ENCODE measurements at regions not wholly inside any gene's neighbourhood (a gene's known extent, or its start where the extent isn't known, plus 50 kb on each side); places are given as distances from the start of the nearest gene placed in this dataset.

DNA sequence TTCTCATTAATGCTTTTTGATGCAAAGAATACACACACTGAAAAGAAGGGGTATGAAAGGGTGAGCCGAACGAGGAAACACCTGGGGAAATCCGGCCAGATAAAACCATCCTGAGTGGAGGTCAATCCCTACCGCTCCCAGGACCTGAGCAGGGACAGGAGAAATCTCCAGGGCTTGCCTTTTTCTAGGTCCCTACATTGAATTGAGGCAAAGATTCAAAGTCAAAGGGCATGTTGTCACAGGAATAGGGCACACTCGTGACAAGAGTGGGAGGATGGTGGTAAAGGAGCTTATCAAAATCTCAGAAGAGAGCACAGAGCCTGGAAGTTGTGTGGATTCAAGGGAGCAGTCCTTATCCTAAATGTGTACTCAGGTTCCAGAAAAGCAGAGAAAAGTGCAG lies 61.2 kb upstream of the ACKR3 start:
- no peak for DNase-seq (ENCODE audit: low read depth in 1 of 2, low spot score in 1 of 2)
- Histone ChIP-seq H3K27me3 (ENCODE audit: insufficient read depth, poor library complexity, severe bottlenecking) (peaks cover 2% of the 10 kb centered on the region), H3K4me3 (replicated peaks; ENCODE audit: insufficient read depth, low read length) (no peak overlapping the region), H3K27ac (replicated peaks) (no peak overlapping the region)
- TF ChIP-seq, protein P1, sequence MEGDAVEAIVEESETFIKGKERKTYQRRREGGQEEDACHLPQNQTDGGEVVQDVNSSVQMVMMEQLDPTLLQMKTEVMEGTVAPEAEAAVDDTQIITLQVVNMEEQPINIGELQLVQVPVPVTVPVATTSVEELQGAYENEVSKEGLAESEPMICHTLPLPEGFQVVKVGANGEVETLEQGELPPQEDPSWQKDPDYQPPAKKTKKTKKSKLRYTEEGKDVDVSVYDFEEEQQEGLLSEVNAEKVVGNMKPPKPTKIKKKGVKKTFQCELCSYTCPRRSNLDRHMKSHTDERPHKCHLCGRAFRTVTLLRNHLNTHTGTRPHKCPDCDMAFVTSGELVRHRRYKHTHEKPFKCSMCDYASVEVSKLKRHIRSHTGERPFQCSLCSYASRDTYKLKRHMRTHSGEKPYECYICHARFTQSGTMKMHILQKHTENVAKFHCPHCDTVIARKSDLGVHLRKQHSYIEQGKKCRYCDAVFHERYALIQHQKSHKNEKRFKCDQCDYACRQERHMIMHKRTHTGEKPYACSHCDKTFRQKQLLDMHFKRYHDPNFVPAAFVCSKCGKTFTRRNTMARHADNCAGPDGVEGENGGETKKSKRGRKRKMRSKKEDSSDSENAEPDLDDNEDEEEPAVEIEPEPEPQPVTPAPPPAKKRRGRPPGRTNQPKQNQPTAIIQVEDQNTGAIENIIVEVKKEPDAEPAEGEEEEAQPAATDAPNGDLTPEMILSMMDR (IDR thresholded peaks at IDR 0.05; ENCODE audit: insufficient read depth, low read length), result no peak
- TF ChIP-seq GABPA (IDR thresholded peaks at IDR 0.05; ENCODE audit: low read depth), result no peak
- no peak for TF ChIP-seq POLR2AphosphoS5 (IDR thresholded peaks at IDR 0.05; ENCODE audit: low read depth)
- TF ChIP-seq SPI1 (IDR thresholded peaks at IDR 0.05; ENCODE audit: borderline replicate concordance, low read depth), result no peak
- TF ChIP-seq, protein P2, sequence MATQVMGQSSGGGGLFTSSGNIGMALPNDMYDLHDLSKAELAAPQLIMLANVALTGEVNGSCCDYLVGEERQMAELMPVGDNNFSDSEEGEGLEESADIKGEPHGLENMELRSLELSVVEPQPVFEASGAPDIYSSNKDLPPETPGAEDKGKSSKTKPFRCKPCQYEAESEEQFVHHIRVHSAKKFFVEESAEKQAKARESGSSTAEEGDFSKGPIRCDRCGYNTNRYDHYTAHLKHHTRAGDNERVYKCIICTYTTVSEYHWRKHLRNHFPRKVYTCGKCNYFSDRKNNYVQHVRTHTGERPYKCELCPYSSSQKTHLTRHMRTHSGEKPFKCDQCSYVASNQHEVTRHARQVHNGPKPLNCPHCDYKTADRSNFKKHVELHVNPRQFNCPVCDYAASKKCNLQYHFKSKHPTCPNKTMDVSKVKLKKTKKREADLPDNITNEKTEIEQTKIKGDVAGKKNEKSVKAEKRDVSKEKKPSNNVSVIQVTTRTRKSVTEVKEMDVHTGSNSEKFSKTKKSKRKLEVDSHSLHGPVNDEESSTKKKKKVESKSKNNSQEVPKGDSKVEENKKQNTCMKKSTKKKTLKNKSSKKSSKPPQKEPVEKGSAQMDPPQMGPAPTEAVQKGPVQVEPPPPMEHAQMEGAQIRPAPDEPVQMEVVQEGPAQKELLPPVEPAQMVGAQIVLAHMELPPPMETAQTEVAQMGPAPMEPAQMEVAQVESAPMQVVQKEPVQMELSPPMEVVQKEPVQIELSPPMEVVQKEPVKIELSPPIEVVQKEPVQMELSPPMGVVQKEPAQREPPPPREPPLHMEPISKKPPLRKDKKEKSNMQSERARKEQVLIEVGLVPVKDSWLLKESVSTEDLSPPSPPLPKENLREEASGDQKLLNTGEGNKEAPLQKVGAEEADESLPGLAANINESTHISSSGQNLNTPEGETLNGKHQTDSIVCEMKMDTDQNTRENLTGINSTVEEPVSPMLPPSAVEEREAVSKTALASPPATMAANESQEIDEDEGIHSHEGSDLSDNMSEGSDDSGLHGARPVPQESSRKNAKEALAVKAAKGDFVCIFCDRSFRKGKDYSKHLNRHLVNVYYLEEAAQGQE (IDR thresholded peaks at IDR 0.05; ENCODE audit: insufficient replicate concordance, low read depth), result no peak

DNA sequence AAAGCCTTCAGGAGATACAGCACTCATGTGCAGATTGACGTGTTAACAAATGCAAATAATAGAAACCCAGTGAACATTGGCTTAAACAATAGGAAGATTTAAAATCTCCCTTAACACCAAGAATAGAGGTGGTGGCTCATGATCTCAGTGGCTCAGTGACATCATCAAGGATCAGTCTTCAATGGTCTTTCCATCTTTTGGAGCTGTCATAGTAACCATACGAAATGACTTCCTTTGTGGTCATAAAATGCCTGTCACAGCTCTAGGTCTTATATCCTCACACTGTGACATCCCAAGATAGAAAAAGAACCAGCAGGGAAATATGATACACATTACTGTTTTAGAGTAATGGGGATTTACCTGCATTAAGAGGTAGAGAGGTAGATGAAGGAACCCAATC lies 59.6 kb upstream of the ACKR3 start:
- H3K4me3 ChIP-seq (replicated peaks; ENCODE audit: insufficient read depth, low read length), result no peak overlapping the region
- DNase-seq (ENCODE audit: low read depth in 1 of 2, low spot score in 1 of 2), result no peak
- H3K27me3 ChIP-seq (ENCODE audit: insufficient read depth, poor library complexity, severe bottlenecking), result peaks cover 2% of the 10 kb centered on the region
- TF ChIP-seq, protein P2 (IDR thresholded peaks at IDR 0.05; ENCODE audit: insufficient replicate concordance, low read depth), result no peak
- TF ChIP-seq, protein P1 (IDR thresholded peaks at IDR 0.05; ENCODE audit: insufficient read depth, low read length), result no peak
- TF ChIP-seq SPI1 (IDR thresholded peaks at IDR 0.05; ENCODE audit: borderline replicate concordance, low read depth) (no peak), GABPA (IDR thresholded peaks at IDR 0.05; ENCODE audit: low read depth) (no peak), POLR2AphosphoS5 (IDR thresholded peaks at IDR 0.05; ENCODE audit: low read depth) (no peak)
- H3K27ac ChIP-seq (replicated peaks), result no peak overlapping the region

DNA sequence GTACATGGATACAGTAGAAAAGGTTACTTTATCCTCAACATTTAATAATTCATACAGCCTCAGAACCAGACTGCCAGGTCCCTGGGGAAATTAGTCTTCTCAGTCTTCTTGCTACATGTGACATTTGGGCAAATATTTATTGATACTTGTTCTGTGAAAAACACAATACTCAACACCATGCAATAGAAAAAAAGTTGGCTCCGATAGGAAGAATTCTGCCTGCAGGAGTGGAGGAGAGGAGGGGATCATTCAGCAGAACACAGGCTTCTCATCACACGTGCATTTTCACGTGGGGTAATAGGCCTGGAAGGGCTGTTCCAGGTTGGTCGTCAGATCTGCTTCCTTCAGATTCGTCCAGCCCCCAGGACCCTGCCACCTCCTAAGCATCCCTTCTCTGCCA lies 58.4 kb upstream of the ACKR3 start:
- TF ChIP-seq GABPA (IDR thresholded peaks at IDR 0.05; ENCODE audit: low read depth), result no peak
- TF ChIP-seq SPI1 (IDR thresholded peaks at IDR 0.05; ENCODE audit: borderline replicate concordance, low read depth), result no peak
- TF ChIP-seq, protein P2 (IDR thresholded peaks at IDR 0.05; ENCODE audit: insufficient replicate concordance, low read depth), result no peak
- TF ChIP-seq POLR2AphosphoS5 (IDR thresholded peaks at IDR 0.05; ENCODE audit: low read depth), result no peak
- TF ChIP-seq, protein P1 (IDR thresholded peaks at IDR 0.05; ENCODE audit: insufficient read depth, low read length), result no peak
- DNase-seq (ENCODE audit: low read depth in 1 of 2, low spot score in 1 of 2), result no peak
- peaks cover 2% of the 10 kb centered on the region for H3K27me3 ChIP-seq (ENCODE audit: insufficient read depth, poor library complexity, severe bottlenecking)
- H3K4me3 ChIP-seq (replicated peaks; ENCODE audit: insufficient read depth, low read length), result no peak overlapping the region
- no peak overlapping the region for H3K27ac ChIP-seq (replicated peaks)

Measured in HL-60 (cell line).